ENCODE measurements at regions not wholly inside any gene's neighbourhood (a gene's known extent, or its start where the extent isn't known, plus 50 kb on each side); places are given as distances from the start of the nearest gene placed in this dataset.

GRCh38 chr1:30540611-30541192 lies 182.7 kb downstream of the MATN1 start:
- TF ChIP-seq FOXK2 (IDR thresholded peaks at IDR 0.05) (no peak), CTCF (IDR thresholded peaks at IDR 0.05 in 2 of 3, conservative IDR thresholded peaks at IDR 0.05 in 1 of 3; ENCODE audit: control insufficient read depth in 2 of 3, extremely low read depth in 1 of 3, insufficient read depth in 1 of 3, low read depth in 3 of 3, low read length in 3 of 3) (no peak), EZH2 (IDR thresholded peaks at IDR 0.05; ENCODE audit: borderline replicate concordance, control insufficient read depth, low read depth, low read length) (no peak), CEBPZ (IDR thresholded peaks at IDR 0.05; ENCODE audit: low read depth, low read length) (no peak), PAX5 (IDR thresholded peaks at IDR 0.05; ENCODE audit: borderline replicate concordance, low read depth, low read length) (no peak), NFIC (IDR thresholded peaks at IDR 0.05; ENCODE audit: low read depth, low read length) (no peak)
